A549 (cell line): ENCODE measurements at regions not wholly inside any gene's neighbourhood (a gene's known extent, or its start where the extent isn't known, plus 50 kb on each side); places are given as distances from the start of the nearest gene placed in this dataset.

Experiments used
- ATAC-seq, 2 experiments: fragments of 200-7000 bp in 1 of 2; fragments of >200 bp in 1 of 2; cut with Nextera tagmentation in 1 of 2; cut with Tn5 transposase in 1 of 2; 3 replicates each; pipeline versions ENCODE4 v1.8.0 to v1.9.1; 2018 to 2020; ENCODE audit warnings: mild to moderate bottlenecking in 1 of 2, moderate library complexity in 1 of 2
- CTCF ChIA-PET: fragments of 300-600 bp; sonication (Branson Sonifier 250); formaldehyde crosslinking; extraction: SDS; loops from one replicate; lab custom pipeline; 2021; ENCODE audit warnings: antibody characterized with exemption, inconsistent platforms; lab: Yijun Ruan, JAX
- POLR2A ChIA-PET: fragments of 350-600 bp; formaldehyde crosslinking; extraction: SDS; loops from one replicate; lab custom pipeline; 2021; ENCODE audit warnings: antibody characterized with exemption, inconsistent platforms; lab: Yijun Ruan, JAX
- DNase-seq, 2 experiments: peaks; one replicate each; pipeline versions ENCODE4 v3.0.0 to v3.0.0-alpha.2; 2011 to 2016; ENCODE audit warnings: low read depth in 1 of 2, low spot score in 1 of 2
- FAIRE-seq: peaks from 2 replicates; lab custom pipeline; 2011; peaks lifted over from hg19 to GRCh38; lab: Jason Lieb, UNC
- H3K27ac ChIP-seq, 2 experiments: fragments of >200 bp; sonication (Bioruptor Twin); formaldehyde crosslinking; 3 replicates each; pipeline ENCODE4 v1.5.1; 2016 to 2017
- H3K4me1 ChIP-seq: fragments of >200 bp; sonication (Bioruptor Twin); formaldehyde crosslinking; 3 replicates; pipeline ENCODE4 v1.6.1; 2016
- H3K4me2 ChIP-seq: fragments of >200 bp; sonication (Bioruptor Twin); formaldehyde crosslinking; 3 replicates; pipeline ENCODE4 v1.6.1; 2016
- H3K4me3 ChIP-seq: fragments of >200 bp; sonication (Bioruptor Twin); formaldehyde crosslinking; 3 replicates; pipeline ENCODE4 v1.5.1; 2016
- H3K9me3 ChIP-seq: fragments of >200 bp; sonication (Bioruptor Twin); formaldehyde crosslinking; 3 replicates; pipeline ENCODE4 v1.6.1; 2016
- ATOH8 ChIP-seq: fragments of 250-450 bp; sonication (Bioruptor Pico); IDR thresholded peaks from 2 replicates; pipeline ENCODE4 v1.5.0; 2020; ENCODE audit warnings: low read depth, mild to moderate bottlenecking, moderate library complexity
- BHLHE40 ChIP-seq: IDR thresholded peaks from 2 replicates; pipeline ENCODE4 v1.6.1; 2012; ENCODE audit warnings: low read depth, low read length, inconsistent platforms
- CBX2 ChIP-seq: fragments of 200-600 bp; sonication (generic); IDR thresholded peaks from 2 replicates; pipeline ENCODE4 v1.6.1; 2016; ENCODE audit warnings: low read depth, mild to moderate bottlenecking, borderline replicate concordance
- CBX8 ChIP-seq: fragments of 200-600 bp; sonication (generic); IDR thresholded peaks from 2 replicates; pipeline ENCODE4 v1.6.1; 2016
- CEBPB ChIP-seq, 2 experiments: fragments of >200 bp in 1 of 2; sonication (Bioruptor Twin) in 1 of 2; formaldehyde crosslinking in 1 of 2; IDR thresholded peaks; 2 replicates each; pipeline ENCODE4 v1.6.1; 2012 to 2016
- CHD2 ChIP-seq: fragments of 150-350 bp; IDR thresholded peaks from 2 replicates; pipeline ENCODE4 v1.6.1; 2014; ENCODE audit warnings: low read length; ENCODE audit not compliant: partially characterized antibody
- E2F6 ChIP-seq: IDR thresholded peaks from 2 replicates; pipeline ENCODE4 v1.6.1; 2012; ENCODE audit warnings: low read depth, borderline replicate concordance
- EHF ChIP-seq: fragments of 250-450 bp; sonication (Bioruptor Pico); IDR thresholded peaks from 2 replicates; pipeline ENCODE4 v1.5.0; 2020; ENCODE audit warnings: mild to moderate bottlenecking
- EHMT2 ChIP-seq: fragments of 200-600 bp; sonication (generic); IDR thresholded peaks from 2 replicates; pipeline ENCODE4 v1.6.1; 2016; ENCODE audit warnings: antibody characterized with exemption, low read depth, mild to moderate bottlenecking, moderate library complexity
- FOSB ChIP-seq: fragments of 250-450 bp; sonication (Bioruptor Pico); IDR thresholded peaks from 2 replicates; pipeline ENCODE4 v1.5.0; 2020; ENCODE audit warnings: mild to moderate bottlenecking, moderate library complexity
- FOXS1 ChIP-seq: fragments of 250-450 bp; sonication (Bioruptor Pico); IDR thresholded peaks from 2 replicates; pipeline ENCODE4 v1.5.0; 2020; ENCODE audit warnings: mild to moderate bottlenecking, moderate library complexity
- HES2 ChIP-seq: fragments of >200 bp; sonication (Bioruptor Twin); formaldehyde crosslinking; IDR thresholded peaks from 2 replicates; pipeline ENCODE4 v1.6.1; 2016
- HMGXB4 ChIP-seq: fragments of 250-450 bp; sonication (Bioruptor Pico); IDR thresholded peaks from 2 replicates; pipeline ENCODE4 v1.5.0; 2021; ENCODE audit warnings: mild to moderate bottlenecking, moderate library complexity, borderline replicate concordance
- HOXB13 ChIP-seq: fragments of 250-450 bp; sonication (Bioruptor Pico); IDR thresholded peaks from 2 replicates; pipeline ENCODE4 v1.5.0; 2020; ENCODE audit warnings: low read depth, mild to moderate bottlenecking, moderate library complexity
- JUNB ChIP-seq: fragments of >200 bp; sonication (Bioruptor Twin); formaldehyde crosslinking; IDR thresholded peaks from 2 replicates; pipeline ENCODE4 v1.6.1; 2016
- KDM5A ChIP-seq: fragments of 200-600 bp; sonication (generic); IDR thresholded peaks from 2 replicates; pipeline ENCODE4 v1.6.1; 2016; ENCODE audit warnings: antibody characterized with exemption, mild to moderate bottlenecking
- MAZ ChIP-seq: fragments of 150-350 bp; IDR thresholded peaks from 2 replicates; pipeline ENCODE4 v1.6.1; 2014; ENCODE audit warnings: antibody characterized with exemption, low read depth, low read length, borderline replicate concordance
- NPAS2 ChIP-seq: fragments of 250-450 bp; sonication (Bioruptor Pico); IDR thresholded peaks from 2 replicates; pipeline ENCODE4 v1.8.0; 2022; ENCODE audit warnings: mild to moderate bottlenecking, moderate library complexity, borderline replicate concordance
- NR3C1 ChIP-seq: fragments of >200 bp; sonication (Bioruptor Twin); formaldehyde crosslinking; IDR thresholded peaks from 3 replicates; pipeline ENCODE4 v1.6.1; 2017
- PHF8 ChIP-seq: fragments of 200-600 bp; sonication (generic); IDR thresholded peaks from 2 replicates; pipeline ENCODE4 v1.6.1; 2016; ENCODE audit warnings: low read depth, mild to moderate bottlenecking, antibody characterized with exemption, moderate library complexity, borderline replicate concordance
- RCOR1 ChIP-seq: fragments of 150-350 bp; IDR thresholded peaks from 2 replicates; pipeline ENCODE4 v1.6.1; 2014; ENCODE audit warnings: antibody characterized with exemption, low read length, low read depth
- RFX5 ChIP-seq: fragments of 450-650 bp; IDR thresholded peaks from 2 replicates; pipeline ENCODE4 v1.7.1; 2014; ENCODE audit warnings: antibody characterized with exemption, mild to moderate bottlenecking, moderate library complexity
- RNF2 ChIP-seq: fragments of 200-600 bp; sonication (generic); IDR thresholded peaks from 2 replicates; pipeline ENCODE4 v1.6.1; 2016; ENCODE audit warnings: low read depth, mild to moderate bottlenecking, antibody characterized with exemption, moderate library complexity, borderline replicate concordance
- TFCP2L1 ChIP-seq: fragments of 250-450 bp; sonication (Bioruptor Pico); IDR thresholded peaks from 2 replicates; pipeline ENCODE4 v1.5.0; 2021; ENCODE audit warnings: mild to moderate bottlenecking
- ZC3H11A ChIP-seq: fragments of 450-650 bp; IDR thresholded peaks from 2 replicates; pipeline ENCODE4 v1.6.1; 2014; ENCODE audit warnings: antibody characterized with exemption, mild to moderate bottlenecking
- ZSCAN20 ChIP-seq: fragments of 250-450 bp; sonication (Bioruptor Pico); IDR thresholded peaks from 2 replicates; pipeline ENCODE4 v1.8.0; 2022; ENCODE audit warnings: mild to moderate bottlenecking, moderate library complexity
- WGBS: methylation state at CpG from one replicate; pipeline ENCODE4 v1.1.6; 2017; ENCODE audit errors: missing lambda C conversion rate; 5-methylcytosine and 5-hydroxymethylcytosine counted together
- TF ChIP-seq, protein P1 (sequence below): fragments of 450-650 bp; IDR thresholded peaks from 2 replicates; pipeline ENCODE4 v1.6.1; 2014; ENCODE audit warnings: antibody characterized with exemption
- TF ChIP-seq, protein P2 (sequence below): fragments of 150-350 bp; IDR thresholded peaks from 2 replicates; pipeline ENCODE4 v1.6.1; 2014; ENCODE audit warnings: low read depth, mild to moderate bottlenecking, low read length

DNA sequence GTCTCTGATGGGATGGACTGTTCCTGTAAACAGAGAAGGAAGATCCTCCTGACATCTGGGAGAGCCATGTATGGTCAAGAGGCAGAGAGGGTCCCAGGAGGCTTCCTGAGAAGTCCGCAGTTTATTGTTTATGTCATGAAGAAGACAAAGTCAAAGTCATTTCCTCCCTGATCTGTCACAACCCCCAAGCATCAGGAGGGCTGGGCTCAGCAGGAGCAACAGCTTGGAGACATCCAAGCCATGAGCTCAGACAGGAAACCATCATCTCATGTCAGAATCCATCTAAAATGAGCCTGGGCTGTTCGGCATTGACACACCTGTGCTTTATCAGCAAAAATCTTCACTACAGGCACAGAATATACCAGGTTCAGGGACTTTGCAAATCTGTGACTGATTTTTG is 325.0 kb upstream of the MSX2 start:
- H3K4me3 ChIP-seq, result no peak overlapping the region
- ChIA-PET POLR2A (no interaction called here), CTCF (interaction anchor here (1.5 to 3.0 kb wide), 2 partner anchors 13 to 21 kb away, joined by 3 to 14 read pairs; no protein-coding TSS in a partner anchor)
- no peak for TF ChIP-seq NR3C1
- no peak for TF ChIP-seq ATOH8 (CRISPR knock-in tag)
- no peak for TF ChIP-seq HOXB13 (CRISPR knock-in tag)
- no peak for TF ChIP-seq HES2
- TF ChIP-seq FOSB (CRISPR knock-in tag), result no peak
- TF ChIP-seq JUNB, result no peak
- TF ChIP-seq CEBPB (IDR thresholded peaks at IDR 0.05), result no peak
- TF ChIP-seq, protein P1, sequence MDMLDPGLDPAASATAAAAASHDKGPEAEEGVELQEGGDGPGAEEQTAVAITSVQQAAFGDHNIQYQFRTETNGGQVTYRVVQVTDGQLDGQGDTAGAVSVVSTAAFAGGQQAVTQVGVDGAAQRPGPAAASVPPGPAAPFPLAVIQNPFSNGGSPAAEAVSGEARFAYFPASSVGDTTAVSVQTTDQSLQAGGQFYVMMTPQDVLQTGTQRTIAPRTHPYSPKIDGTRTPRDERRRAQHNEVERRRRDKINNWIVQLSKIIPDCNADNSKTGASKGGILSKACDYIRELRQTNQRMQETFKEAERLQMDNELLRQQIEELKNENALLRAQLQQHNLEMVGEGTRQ, result no peak
- no peak for TF ChIP-seq EHF
- no peak for TF ChIP-seq KDM5A
- TF ChIP-seq CBX8, result no peak
- TF ChIP-seq TFCP2L1 (CRISPR knock-in tag), result no peak
- TF ChIP-seq RFX5, result no peak
- no peak for TF ChIP-seq BHLHE40
- H3K27ac ChIP-seq, result no peak overlapping the region
- ATAC-seq (no peak), FAIRE-seq (no peak), DNase-seq (no peak)
- no peak overlapping the region for H3K4me2 ChIP-seq
- no peaks in the 10 kb centered on the region for H3K4me1 ChIP-seq
- 18% methylated on average over 2 of the region's 2 CpGs for WGBS
- no peaks in the 10 kb centered on the region for H3K9me3 ChIP-seq

DNA sequence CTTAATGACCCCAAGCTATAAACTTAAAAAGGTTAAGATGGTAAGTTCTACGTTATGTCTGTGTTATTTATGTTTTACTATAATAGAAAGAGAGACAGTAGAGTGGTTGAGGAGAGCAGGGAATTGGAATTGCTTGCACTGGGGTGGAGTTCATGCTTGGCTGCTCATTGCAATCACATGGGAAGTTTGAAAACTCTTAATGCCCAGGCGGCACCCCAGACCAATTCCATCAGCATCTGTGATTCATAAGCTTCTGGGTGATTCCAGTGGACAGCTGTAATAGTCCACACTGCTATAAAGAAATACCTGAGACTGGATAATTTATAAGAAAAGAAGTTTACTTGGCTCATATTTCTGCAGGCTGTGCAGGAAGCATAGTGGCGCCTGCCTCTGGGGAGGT is 323.9 kb upstream of the MSX2 start:
- no peak overlapping the region for H3K4me2 ChIP-seq
- H3K9me3 ChIP-seq, result no peaks in the 10 kb centered on the region
- POLR2A ChIA-PET, result no interaction called here
- DNase-seq, result no peak
- TF ChIP-seq NPAS2 (CRISPR knock-in tag) (no peak), CBX2 (no peak), RNF2 (no peak), RCOR1 (no peak), ATOH8 (CRISPR knock-in tag) (no peak), EHMT2 (no peak), TFCP2L1 (CRISPR knock-in tag) (no peak), PHF8 (no peak), MAZ (no peak), HMGXB4 (CRISPR knock-in tag) (no peak), E2F6 (no peak), FOXS1 (CRISPR knock-in tag) (no peak), HES2 (no peak), ZC3H11A (no peak), KDM5A (no peak), ZSCAN20 (no peak), CHD2 (no peak)
- TF ChIP-seq, protein P2, sequence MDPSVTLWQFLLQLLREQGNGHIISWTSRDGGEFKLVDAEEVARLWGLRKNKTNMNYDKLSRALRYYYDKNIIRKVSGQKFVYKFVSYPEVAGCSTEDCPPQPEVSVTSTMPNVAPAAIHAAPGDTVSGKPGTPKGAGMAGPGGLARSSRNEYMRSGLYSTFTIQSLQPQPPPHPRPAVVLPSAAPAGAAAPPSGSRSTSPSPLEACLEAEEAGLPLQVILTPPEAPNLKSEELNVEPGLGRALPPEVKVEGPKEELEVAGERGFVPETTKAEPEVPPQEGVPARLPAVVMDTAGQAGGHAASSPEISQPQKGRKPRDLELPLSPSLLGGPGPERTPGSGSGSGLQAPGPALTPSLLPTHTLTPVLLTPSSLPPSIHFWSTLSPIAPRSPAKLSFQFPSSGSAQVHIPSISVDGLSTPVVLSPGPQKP, result no peak
- TF ChIP-seq, all 56 proteins: peak for 0
- WGBS, result 26% methylated on average over 3 of the region's 3 CpGs
- Histone ChIP-seq H3K4me3 (no peak overlapping the region), H3K27ac (no peak overlapping the region), H3K4me1 (no peaks in the 10 kb centered on the region)
- ATAC-seq (no peak), FAIRE-seq (no peak)
- CTCF ChIA-PET, result interaction anchor here (1.5 to 3.0 kb wide), 2 partner anchors 12 to 19 kb away, joined by 3 to 14 read pairs; no protein-coding TSS in a partner anchor
